ENCODE measurements at regions not wholly inside any gene's neighbourhood (a gene's known extent, or its start where the extent isn't known, plus 50 kb on each side); places are given as distances from the start of the nearest gene placed in this dataset.

GRCh38 chr5:179472641-179473040 lies 77.7 kb upstream of the RUFY1 start:
- Mint-ChIP-seq H3K27ac (no peak overlapping the region), H3K27me3 (peaks cover 7 to 14% of the 10 kb centered on the region in 2 donors), H3K4me3 (no peak overlapping the region), H3K36me3 (no peaks in the 10 kb centered on the region), H3K4me1 (no peaks in the 10 kb centered on the region), H3K9me3 (no peaks in the 10 kb centered on the region)
- POLR2A ChIA-PET = no interaction called here
- no peak for DNase-seq
- 91% methylated on average over 11 of the region's 18 CpGs for WGBS (ENCODE audit: insufficient coverage)
- no peak for ATAC-seq (replicated peaks in 1 of 4)
- Histone ChIP-seq H3K36me3 (ENCODE audit: control insufficient read depth in 2 of 2, extremely low read depth in 1 of 2, insufficient read depth in 1 of 2, low read length in 1 of 2) (no peaks in the 10 kb centered on the region), H3K4me3 (ENCODE audit: control insufficient read depth in 1 of 2, extremely low read depth in 1 of 2, low read length in 1 of 2) (no peak overlapping the region), H3K4me1 (ENCODE audit: control insufficient read depth in 1 of 2, extremely low read depth in 1 of 2, insufficient read depth in 2 of 2, low read length in 2 of 2) (no peaks in the 10 kb centered on the region), H3K9me3 (no peaks in the 10 kb centered on the region), H3K27me3 (replicated peaks in 1 of 2; ENCODE audit: control insufficient read depth in 2 of 2, extremely low read depth in 1 of 2, insufficient read depth in 2 of 2, low read length in 1 of 2) (peaks cover 0 to 15% of the 10 kb centered on the region in 2 experiments), H3K27ac (ENCODE audit: low read length) (no peak overlapping the region)
- CTCF ChIA-PET = no interaction called here

DNA sequence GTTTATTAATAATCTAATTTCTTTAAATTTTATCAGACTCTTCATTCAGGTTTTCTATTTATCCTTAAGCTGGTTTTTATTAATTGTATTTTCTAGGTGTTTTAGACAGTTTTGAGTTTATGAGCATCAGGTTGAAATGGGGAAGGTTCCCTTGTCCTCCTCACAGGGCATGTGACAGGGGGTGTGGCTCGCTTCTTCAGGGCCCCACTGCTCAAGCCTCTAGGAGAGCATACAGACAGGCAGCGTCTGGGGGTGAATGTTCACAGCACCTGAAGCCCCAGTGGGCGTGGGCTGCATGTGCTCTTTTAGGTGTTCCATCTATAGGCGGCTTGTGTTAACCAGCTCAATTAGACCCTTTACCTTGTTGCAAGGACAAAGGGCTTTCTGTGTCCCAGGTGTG lies 78.2 kb upstream of the RUFY1 start:
- Mint-ChIP-seq H3K4me1 (no peaks in the 10 kb centered on the region), H3K36me3 (no peaks in the 10 kb centered on the region), H3K27me3 (peaks cover 4 to 12% of the 10 kb centered on the region in 2 donors), H3K4me3 (no peak overlapping the region), H3K9me3 (no peaks in the 10 kb centered on the region), H3K27ac (no peak overlapping the region)
- ChIA-PET CTCF (no interaction called here), POLR2A (no interaction called here)
- WGBS (ENCODE audit: insufficient coverage) = 48% methylated on average over 4 of the region's 4 CpGs
- Histone ChIP-seq H3K9me3 (no peaks in the 10 kb centered on the region), H3K27me3 (replicated peaks in 1 of 2; ENCODE audit: control insufficient read depth in 2 of 2, extremely low read depth in 1 of 2, insufficient read depth in 2 of 2, low read length in 1 of 2) (peaks cover 0 to 15% of the 10 kb centered on the region in 2 experiments), H3K27ac (ENCODE audit: low read length) (no peak overlapping the region), H3K4me3 (ENCODE audit: control insufficient read depth in 1 of 2, extremely low read depth in 1 of 2, low read length in 1 of 2) (no peak overlapping the region), H3K36me3 (ENCODE audit: control insufficient read depth in 2 of 2, extremely low read depth in 1 of 2, insufficient read depth in 1 of 2, low read length in 1 of 2) (no peaks in the 10 kb centered on the region), H3K4me1 (ENCODE audit: control insufficient read depth in 1 of 2, extremely low read depth in 1 of 2, insufficient read depth in 2 of 2, low read length in 2 of 2) (no peaks in the 10 kb centered on the region)
- ATAC-seq (replicated peaks in 1 of 4) = no peak
- no peak for DNase-seq

GRCh38 chr5:179470201-179470600 lies 80.2 kb upstream of the RUFY1 start:
- H3K9me3 Mint-ChIP-seq = peaks cover 0 to 4% (median 2%) of the 10 kb centered on the region in 3 donors
- H3K4me3 Mint-ChIP-seq = no peak overlapping the region
- ChIA-PET CTCF (no interaction called here), POLR2A (interaction anchor here in 1 of 2 donors (0.6 kb wide), 1 partner anchor 227 kb away, joined by 3 read pairs; no protein-coding TSS in a partner anchor)
- H3K27ac ChIP-seq (ENCODE audit: low read length) = no peak overlapping the region
- DNase-seq = no peak
- 84% methylated on average over 11 of the region's 11 CpGs for WGBS (ENCODE audit: insufficient coverage)
- no peaks in the 10 kb centered on the region for H3K4me1 Mint-ChIP-seq
- no peaks in the 10 kb centered on the region for H3K9me3 ChIP-seq
- no peak overlapping the region for H3K27ac Mint-ChIP-seq
- H3K36me3 Mint-ChIP-seq = no peaks in the 10 kb centered on the region
- H3K27me3 ChIP-seq (replicated peaks in 1 of 2; ENCODE audit: control insufficient read depth in 2 of 2, extremely low read depth in 1 of 2, insufficient read depth in 2 of 2, low read length in 1 of 2) = peaks cover 0 to 8% of the 10 kb centered on the region in 2 experiments
- no peaks in the 10 kb centered on the region for H3K36me3 ChIP-seq (ENCODE audit: control insufficient read depth in 2 of 2, extremely low read depth in 1 of 2, insufficient read depth in 1 of 2, low read length in 1 of 2)
- no peaks in the 10 kb centered on the region for H3K4me1 ChIP-seq (ENCODE audit: control insufficient read depth in 1 of 2, extremely low read depth in 1 of 2, insufficient read depth in 2 of 2, low read length in 2 of 2)
- H3K4me3 ChIP-seq (ENCODE audit: control insufficient read depth in 1 of 2, extremely low read depth in 1 of 2, low read length in 1 of 2) = no peak overlapping the region
- ATAC-seq (replicated peaks in 1 of 4) = no peak
- H3K27me3 Mint-ChIP-seq = peaks cover 4 to 6% of the 10 kb centered on the region in 2 donors

GRCh38 chr5:179468696-179469095 lies 81.7 kb upstream of the RUFY1 start:
- H3K9me3 Mint-ChIP-seq = peaks cover 0 to 4% (median 2%) of the 10 kb centered on the region in 3 donors

DNA sequence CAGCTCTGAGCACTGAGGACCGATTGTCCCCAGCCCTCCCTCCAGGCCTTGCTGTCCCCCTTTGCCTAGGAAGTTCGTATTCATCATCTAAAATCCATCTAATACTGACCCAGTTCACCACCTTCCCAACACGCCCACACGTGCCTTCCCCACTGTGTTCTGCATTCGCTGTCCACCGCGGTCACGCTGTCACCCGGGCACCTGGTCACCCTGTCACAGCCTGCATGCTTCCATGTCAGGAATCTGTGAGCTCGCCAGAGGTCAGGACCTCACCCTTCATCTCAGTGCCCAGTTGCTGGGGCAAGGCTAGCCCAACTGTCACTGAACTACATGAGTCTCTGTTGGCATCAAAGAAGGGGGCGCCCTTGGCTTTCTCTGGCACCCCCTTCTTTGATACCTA lies 82.9 kb upstream of the RUFY1 start:
- Histone ChIP-seq H3K27me3 (replicated peaks in 1 of 2; ENCODE audit: control insufficient read depth in 2 of 2, extremely low read depth in 1 of 2, insufficient read depth in 2 of 2, low read length in 1 of 2) (peaks cover 0 to 6% of the 10 kb centered on the region in 2 experiments), H3K36me3 (ENCODE audit: control insufficient read depth in 2 of 2, extremely low read depth in 1 of 2, insufficient read depth in 1 of 2, low read length in 1 of 2) (no peaks in the 10 kb centered on the region), H3K4me1 (ENCODE audit: control insufficient read depth in 1 of 2, extremely low read depth in 1 of 2, insufficient read depth in 2 of 2, low read length in 2 of 2) (no peaks in the 10 kb centered on the region), H3K27ac (ENCODE audit: low read length) (no peak overlapping the region), H3K4me3 (ENCODE audit: control insufficient read depth in 1 of 2, extremely low read depth in 1 of 2, low read length in 1 of 2) (no peak overlapping the region), H3K9me3 (no peaks in the 10 kb centered on the region)
- Mint-ChIP-seq H3K36me3 (no peaks in the 10 kb centered on the region), H3K9me3 (peaks cover 0 to 4% (median 2%) of the 10 kb centered on the region in 3 donors), H3K27ac (no peak overlapping the region), H3K27me3 (peaks cover 2 to 5% of the 10 kb centered on the region in 2 donors), H3K4me3 (no peak overlapping the region), H3K4me1 (no peaks in the 10 kb centered on the region)
- no peak for DNase-seq
- 92% methylated on average over 9 of the region's 11 CpGs for WGBS (ENCODE audit: insufficient coverage)
- no peak for ATAC-seq (replicated peaks in 1 of 4)
- POLR2A ChIA-PET = no interaction called here
- CTCF ChIA-PET = no interaction called here

More at GRCh38 chr5:179468696-179469095, 81.7 kb upstream of the RUFY1 start:
- Histone ChIP-seq H3K9me3 (no peaks in the 10 kb centered on the region), H3K4me1 (ENCODE audit: control insufficient read depth in 1 of 2, extremely low read depth in 1 of 2, insufficient read depth in 2 of 2, low read length in 2 of 2) (no peaks in the 10 kb centered on the region), H3K27ac (ENCODE audit: low read length) (no peak overlapping the region), H3K27me3 (replicated peaks in 1 of 2; ENCODE audit: control insufficient read depth in 2 of 2, extremely low read depth in 1 of 2, insufficient read depth in 2 of 2, low read length in 1 of 2) (peaks cover 0 to 6% of the 10 kb centered on the region in 2 experiments), H3K36me3 (ENCODE audit: control insufficient read depth in 2 of 2, extremely low read depth in 1 of 2, insufficient read depth in 1 of 2, low read length in 1 of 2) (no peaks in the 10 kb centered on the region), H3K4me3 (ENCODE audit: control insufficient read depth in 1 of 2, extremely low read depth in 1 of 2, low read length in 1 of 2) (no peak overlapping the region)
- peaks cover 2 to 5% of the 10 kb centered on the region in 2 donors for H3K27me3 Mint-ChIP-seq
- ChIA-PET CTCF (no interaction called here), POLR2A (no interaction called here)
- DNase-seq (no peak), ATAC-seq (replicated peaks in 1 of 4) (no peak)
- H3K27ac Mint-ChIP-seq = no peak overlapping the region
- WGBS (ENCODE audit: insufficient coverage) = 83% methylated on average over 2 of the region's 8 CpGs
- no peaks in the 10 kb centered on the region for H3K36me3 Mint-ChIP-seq
- no peak overlapping the region for H3K4me3 Mint-ChIP-seq
- no peaks in the 10 kb centered on the region for H3K4me1 Mint-ChIP-seq

DNA sequence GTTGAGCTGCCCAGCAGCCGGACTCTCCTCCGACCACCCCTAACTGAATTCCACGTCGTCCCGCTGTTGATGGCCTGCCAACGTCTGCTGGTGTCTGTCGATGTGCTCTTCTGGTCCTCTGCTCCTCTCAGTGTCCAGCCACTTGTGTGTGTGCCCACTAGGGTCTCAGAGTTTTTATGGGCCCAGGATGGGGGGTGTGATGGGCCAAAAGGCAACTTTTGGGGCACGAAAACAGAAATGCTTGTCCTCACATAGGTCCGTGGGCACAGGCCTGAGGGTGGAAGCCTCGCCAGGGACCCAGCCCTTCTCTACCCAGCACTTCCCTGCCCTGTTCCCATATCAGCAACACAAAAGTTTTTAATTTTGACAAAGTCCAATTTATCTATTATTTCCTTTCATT lies 85.7 kb upstream of the RUFY1 start:
- Histone ChIP-seq H3K4me3 (ENCODE audit: control insufficient read depth in 1 of 2, extremely low read depth in 1 of 2, low read length in 1 of 2) (no peak overlapping the region), H3K27me3 (replicated peaks in 1 of 2; ENCODE audit: control insufficient read depth in 2 of 2, extremely low read depth in 1 of 2, insufficient read depth in 2 of 2, low read length in 1 of 2) (peaks cover 0 to 20% of the 10 kb centered on the region in 2 experiments), H3K27ac (ENCODE audit: low read length) (no peak overlapping the region), H3K4me1 (ENCODE audit: control insufficient read depth in 1 of 2, extremely low read depth in 1 of 2, insufficient read depth in 2 of 2, low read length in 2 of 2) (no peaks in the 10 kb centered on the region), H3K36me3 (ENCODE audit: control insufficient read depth in 2 of 2, extremely low read depth in 1 of 2, insufficient read depth in 1 of 2, low read length in 1 of 2) (no peaks in the 10 kb centered on the region), H3K9me3 (no peaks in the 10 kb centered on the region)
- Mint-ChIP-seq H3K27ac (no peak overlapping the region), H3K4me1 (no peaks in the 10 kb centered on the region), H3K36me3 (no peaks in the 10 kb centered on the region), H3K27me3 (peaks cover 2 to 8% of the 10 kb centered on the region in 2 donors), H3K4me3 (no peak overlapping the region), H3K9me3 (peaks cover 0 to 4% (median 2%) of the 10 kb centered on the region in 3 donors)
- DNase-seq (no peak), ATAC-seq (replicated peaks in 1 of 4) (no peak)
- ChIA-PET POLR2A (no interaction called here), CTCF (no interaction called here)
- 85% methylated on average over 7 of the region's 10 CpGs for WGBS (ENCODE audit: insufficient coverage)

GRCh38 chr5:179462040-179462439 lies 88.3 kb upstream of the RUFY1 start:
- H3K27ac Mint-ChIP-seq = no peak overlapping the region
- ATAC-seq (replicated peaks in 1 of 4) (no peak), DNase-seq (no peak)
- H3K4me3 ChIP-seq (ENCODE audit: control insufficient read depth in 1 of 2, extremely low read depth in 1 of 2, low read length in 1 of 2) = no peak overlapping the region
- CTCF ChIA-PET = no interaction called here
- H3K4me1 ChIP-seq (ENCODE audit: control insufficient read depth in 1 of 2, extremely low read depth in 1 of 2, insufficient read depth in 2 of 2, low read length in 2 of 2) = no peaks in the 10 kb centered on the region
- POLR2A ChIA-PET = no interaction called here
- H3K4me1 Mint-ChIP-seq = no peaks in the 10 kb centered on the region
- WGBS (ENCODE audit: insufficient coverage) = 78% methylated on average over 10 of the region's 12 CpGs
- H3K36me3 Mint-ChIP-seq = no peaks in the 10 kb centered on the region
- H3K9me3 ChIP-seq = no peaks in the 10 kb centered on the region
- H3K27me3 Mint-ChIP-seq = peaks cover 5 to 11% of the 10 kb centered on the region in 2 donors
- H3K36me3 ChIP-seq (ENCODE audit: control insufficient read depth in 2 of 2, extremely low read depth in 1 of 2, insufficient read depth in 1 of 2, low read length in 1 of 2) = no peaks in the 10 kb centered on the region
- H3K27me3 ChIP-seq (replicated peaks in 1 of 2; ENCODE audit: control insufficient read depth in 2 of 2, extremely low read depth in 1 of 2, insufficient read depth in 2 of 2, low read length in 1 of 2) = peaks cover 0 to 17% of the 10 kb centered on the region in 2 experiments
- H3K4me3 Mint-ChIP-seq = no peak overlapping the region
- H3K27ac ChIP-seq (ENCODE audit: low read length) = no peak overlapping the region
- H3K9me3 Mint-ChIP-seq = peaks cover 0 to 9% (median 3%) of the 10 kb centered on the region in 3 donors

Data from T-cell (primary cell).